RWPE1 (cell line): ENCODE measurements at regions not wholly inside any gene's neighbourhood (a gene's known extent, or its start where the extent isn't known, plus 50 kb on each side); places are given as distances from the start of the nearest gene placed in this dataset.
"Not testable (repeated sequence)": the region's sequence is repeated elsewhere in the genome, so short reads cannot be mapped to it uniquely, and the experiment has no call there.

ENCODE experiments used
- CTCF ChIA-PET: fragments of 350-600 bp; sonication (Branson Sonifier 250); formaldehyde crosslinking; extraction: SDS; loops from one replicate; lab custom pipeline; 2021; lab: Yijun Ruan, JAX
- POLR2A ChIA-PET: fragments of 400-600 bp; formaldehyde crosslinking; extraction: SDS; loops from one replicate; lab custom pipeline; 2020; ENCODE audit warnings: antibody characterized with exemption; ENCODE audit not compliant: low non-redundant PET; lab: Yijun Ruan, JAX
- DNase-seq: peaks from one replicate; pipeline ENCODE4 v3.0.0; 2012; ENCODE audit warnings: low spot score
- H3K27ac ChIP-seq: fragments of 450-650 bp; 2 replicates; pipeline ENCODE4 v1.5.1; 2017
- TF ChIP-seq, protein P1 (sequence below): fragments of 450-650 bp; conservative IDR thresholded peaks from 2 replicates; pipeline ENCODE4 v1.5.1; 2017; ENCODE audit warnings: low read depth, mild to moderate bottlenecking

DNA sequence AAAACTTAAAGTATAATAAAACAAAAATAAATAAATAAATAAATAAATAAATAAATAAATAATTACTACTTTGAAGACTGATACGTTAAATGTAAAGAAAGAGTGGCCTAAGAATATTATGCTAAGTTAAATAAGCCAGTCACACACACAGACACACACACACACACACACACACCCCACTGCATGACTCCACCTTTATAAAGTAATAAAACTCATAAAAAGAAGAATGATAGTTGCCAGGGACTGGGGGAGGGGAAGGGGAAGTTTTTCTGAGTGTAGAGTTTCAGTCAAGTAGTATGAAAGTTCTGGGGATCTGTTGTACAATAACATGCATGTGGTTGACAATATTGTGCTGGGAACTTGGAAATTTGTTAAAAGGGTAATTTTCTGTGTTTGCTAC is 1237.5 kb upstream of the GYPC start:
- TF ChIP-seq, protein P1, sequence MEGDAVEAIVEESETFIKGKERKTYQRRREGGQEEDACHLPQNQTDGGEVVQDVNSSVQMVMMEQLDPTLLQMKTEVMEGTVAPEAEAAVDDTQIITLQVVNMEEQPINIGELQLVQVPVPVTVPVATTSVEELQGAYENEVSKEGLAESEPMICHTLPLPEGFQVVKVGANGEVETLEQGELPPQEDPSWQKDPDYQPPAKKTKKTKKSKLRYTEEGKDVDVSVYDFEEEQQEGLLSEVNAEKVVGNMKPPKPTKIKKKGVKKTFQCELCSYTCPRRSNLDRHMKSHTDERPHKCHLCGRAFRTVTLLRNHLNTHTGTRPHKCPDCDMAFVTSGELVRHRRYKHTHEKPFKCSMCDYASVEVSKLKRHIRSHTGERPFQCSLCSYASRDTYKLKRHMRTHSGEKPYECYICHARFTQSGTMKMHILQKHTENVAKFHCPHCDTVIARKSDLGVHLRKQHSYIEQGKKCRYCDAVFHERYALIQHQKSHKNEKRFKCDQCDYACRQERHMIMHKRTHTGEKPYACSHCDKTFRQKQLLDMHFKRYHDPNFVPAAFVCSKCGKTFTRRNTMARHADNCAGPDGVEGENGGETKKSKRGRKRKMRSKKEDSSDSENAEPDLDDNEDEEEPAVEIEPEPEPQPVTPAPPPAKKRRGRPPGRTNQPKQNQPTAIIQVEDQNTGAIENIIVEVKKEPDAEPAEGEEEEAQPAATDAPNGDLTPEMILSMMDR = no peak
- DNase-seq = no peak
- ChIA-PET CTCF (no interaction called here), POLR2A (no interaction called here)
- no peak overlapping the region for H3K27ac ChIP-seq

DNA sequence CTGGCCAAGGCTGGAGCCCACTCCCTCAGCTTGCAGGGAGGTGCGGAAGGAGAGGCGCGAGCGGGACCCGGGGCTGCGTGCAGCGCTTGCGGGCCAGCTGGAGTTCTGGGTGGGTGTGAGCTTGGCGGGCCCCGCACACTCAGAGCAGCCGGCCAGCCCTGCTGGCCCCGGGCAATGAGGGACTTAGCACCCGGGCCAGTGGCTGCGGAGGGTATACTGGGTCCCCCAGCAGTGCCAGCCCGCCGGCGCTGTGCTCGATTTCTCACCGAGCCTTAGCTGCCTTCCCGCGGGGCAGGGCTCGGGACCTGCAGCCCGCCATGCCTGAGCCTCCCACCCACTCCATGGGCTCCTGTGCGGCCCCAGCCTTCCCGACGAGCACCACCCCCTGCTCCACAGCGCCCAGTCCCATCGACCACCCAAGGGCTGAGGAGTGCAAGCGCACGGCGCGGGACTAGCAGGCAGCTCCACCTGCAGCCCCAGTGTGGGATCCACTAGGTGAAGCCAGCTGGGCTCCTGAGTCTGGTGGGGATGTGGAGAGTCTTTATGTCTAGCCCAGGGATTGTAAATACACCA is 1233.7 kb upstream of the GYPC start:
- H3K27ac ChIP-seq, CTCF ChIA-PET, DNase-seq, POLR2A ChIA-PET: not testable (repeated sequence)

DNA sequence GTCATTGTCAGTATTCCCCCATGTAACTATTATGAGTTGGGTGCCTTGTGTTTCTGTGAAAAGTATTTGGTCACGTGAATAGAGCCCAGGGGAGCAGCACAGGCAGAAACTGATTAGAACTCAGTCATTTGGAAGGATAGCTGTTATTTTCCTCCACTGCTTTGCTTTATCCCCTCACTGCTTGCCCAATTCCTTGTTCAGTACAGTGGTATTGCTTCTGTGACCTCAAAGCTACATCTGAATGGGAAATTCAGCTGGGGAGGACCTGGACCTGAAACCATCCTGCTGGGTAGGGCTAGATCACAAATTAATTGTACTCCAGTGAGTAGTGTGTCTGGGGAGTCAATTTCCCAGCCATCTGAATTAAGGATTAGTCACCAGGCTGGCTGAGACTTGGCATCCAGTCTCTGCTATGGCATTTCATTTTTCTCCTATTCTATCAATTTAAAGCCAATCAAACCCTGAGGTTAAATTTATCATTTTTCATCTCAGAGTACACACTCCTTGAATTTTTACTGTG is 1231.6 kb upstream of the GYPC start:
- TF ChIP-seq, protein P1 = no peak
- CTCF ChIA-PET = interaction anchor here (0.7 kb wide), 1 partner anchor 751 kb away, joined by 3 read pairs; no protein-coding TSS in a partner anchor
- POLR2A ChIA-PET = no interaction called here
- no peak overlapping the region for H3K27ac ChIP-seq
- no peak for DNase-seq

DNA sequence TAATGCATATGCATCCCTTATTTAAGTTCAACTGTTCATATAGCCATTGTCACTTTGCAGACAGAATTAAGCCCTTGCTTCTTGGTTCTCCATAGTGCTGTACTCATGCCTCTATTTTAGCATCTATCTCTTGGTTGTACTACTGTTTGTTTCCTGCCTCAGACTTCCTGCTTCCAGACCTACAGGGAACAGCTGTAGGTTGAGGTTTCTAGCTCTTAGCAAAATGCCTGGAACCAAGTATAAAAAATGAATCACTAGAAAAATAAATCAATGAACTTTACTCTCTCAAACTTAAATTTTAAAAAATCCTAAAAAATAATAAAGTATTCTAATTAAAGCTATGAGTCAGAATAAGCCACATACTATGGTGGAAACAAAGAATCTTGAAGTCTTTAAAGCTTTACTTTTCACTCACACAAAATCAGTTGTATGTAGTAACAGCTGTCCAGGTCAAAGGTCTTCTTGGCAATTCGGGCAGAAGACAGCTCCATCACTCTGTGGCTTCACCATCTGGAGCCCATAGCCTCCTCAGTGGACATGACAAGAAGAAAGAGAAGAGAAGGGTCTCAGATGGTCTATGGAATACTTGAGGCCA is 1228.1 kb upstream of the GYPC start:
- no peak overlapping the region for H3K27ac ChIP-seq
- CTCF ChIA-PET = no interaction called here
- POLR2A ChIA-PET = no interaction called here
- TF ChIP-seq, protein P1 = no peak
- no peak for DNase-seq

DNA sequence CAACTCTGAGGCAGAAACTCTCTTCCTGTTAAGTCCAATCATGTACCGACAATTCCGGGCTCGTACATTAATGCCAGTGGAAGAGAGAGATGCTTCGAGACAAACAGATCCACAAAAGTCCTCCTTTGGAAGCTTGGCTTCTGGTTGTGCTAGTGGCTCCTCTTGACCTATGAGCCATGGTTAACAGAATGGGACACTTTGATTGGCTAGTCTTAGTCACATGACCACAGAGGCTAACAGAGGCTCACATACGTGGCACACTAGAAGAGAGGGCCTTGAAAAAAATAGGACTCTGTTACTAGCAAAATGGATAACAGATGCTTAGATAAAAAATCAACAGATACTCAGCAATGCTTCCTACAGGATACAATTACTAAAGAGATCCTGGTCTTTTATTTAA is 1211.9 kb upstream of the GYPC start:
- TF ChIP-seq, protein P1 = no peak
- DNase-seq = no peak
- H3K27ac ChIP-seq = no peak overlapping the region
- ChIA-PET CTCF (interaction anchor here (0.6 kb wide), 1 partner anchor 132 kb away, joined by 4 read pairs; no protein-coding TSS in a partner anchor), POLR2A (no interaction called here)

DNA sequence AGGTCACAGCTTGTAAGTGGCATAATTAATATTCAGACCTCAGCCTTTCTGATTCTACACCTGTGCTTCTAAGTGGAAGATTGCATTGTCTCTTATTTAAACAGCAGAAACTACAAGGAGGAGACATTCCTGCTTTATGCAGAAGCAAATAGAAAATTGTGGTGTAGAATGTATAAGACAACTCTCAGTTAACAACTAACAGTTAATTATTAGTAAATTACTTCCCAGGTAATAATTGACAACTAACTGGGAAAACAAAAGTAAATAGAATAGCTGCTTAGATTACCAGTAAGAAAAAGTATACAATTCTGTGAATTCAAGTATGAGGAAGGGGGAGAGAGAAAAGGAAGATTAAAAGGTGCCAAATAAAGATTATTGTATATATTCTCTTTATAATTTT is 1210.5 kb upstream of the GYPC start:
- POLR2A ChIA-PET = no interaction called here
- no peak for DNase-seq
- H3K27ac ChIP-seq = no peak overlapping the region
- CTCF ChIA-PET = no interaction called here
- TF ChIP-seq, protein P1 = no peak

DNA sequence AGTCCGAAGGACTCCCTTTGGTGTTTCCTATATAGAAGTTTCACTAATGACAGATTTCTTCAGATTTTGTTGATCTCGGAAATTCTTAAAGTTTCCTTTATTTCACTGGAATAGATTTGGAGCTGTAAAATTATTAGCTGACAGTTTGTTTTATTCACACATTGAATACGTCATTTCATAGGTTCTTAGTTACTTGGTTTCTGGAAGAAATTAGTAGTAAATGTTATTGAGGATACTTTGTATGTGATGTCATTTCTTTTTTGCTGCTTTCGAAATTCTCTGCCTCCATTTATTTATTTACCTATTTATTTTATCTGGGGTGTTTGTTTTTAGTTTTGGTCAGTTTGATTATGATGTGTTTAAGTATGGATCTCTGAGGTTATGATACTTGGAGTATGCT is 1205.9 kb upstream of the GYPC start:
- no peak overlapping the region for H3K27ac ChIP-seq
- TF ChIP-seq, protein P1 = no peak
- POLR2A ChIA-PET = no interaction called here

More for the DNA sequence above, 1205.9 kb upstream of the GYPC start:
- CTCF ChIA-PET = no interaction called here
- DNase-seq = no peak
